GM12872 (cell line): ENCODE measurements at regions not wholly inside any gene's neighbourhood (a gene's known extent, or its start where the extent isn't known, plus 50 kb on each side); places are given as distances from the start of the nearest gene placed in this dataset.

Source experiments
- CTCF ChIP-seq: IDR thresholded peaks from 3 replicates; pipeline ENCODE4 v1.5.1; 2011; ENCODE audit warnings: low read depth, mild to moderate bottlenecking, low read length, moderate library complexity; ENCODE audit not compliant: insufficient read depth

GRCh38 chr14:83583201-83583600, 1946.7 kb upstream of the FLRT2 start:
- no peak for TF ChIP-seq CTCF

DNA sequence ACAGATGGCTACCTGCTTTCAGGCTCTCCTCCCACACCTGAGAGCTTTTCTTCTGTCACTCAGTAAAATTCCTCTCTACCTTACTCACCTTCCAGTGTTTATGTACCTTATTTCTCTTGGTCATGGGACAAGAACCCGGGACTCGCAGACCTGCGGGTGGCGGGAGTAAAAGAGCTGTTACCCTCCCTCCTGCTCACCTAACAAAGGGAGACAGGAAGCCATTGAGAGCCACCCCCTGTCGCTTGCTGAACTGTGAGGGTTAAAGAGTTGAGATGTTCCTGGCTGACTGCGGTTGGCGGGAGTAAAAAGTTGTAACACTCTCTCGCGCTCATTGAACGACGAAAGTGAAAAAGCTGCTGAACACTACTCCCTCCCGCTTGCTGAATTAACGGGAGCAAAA, 1935.1 kb upstream of the FLRT2 start:
- no peak for TF ChIP-seq CTCF

- no peak for TF ChIP-seq CTCF
Measured at GRCh38 chr14:83607682-83608081, 1922.3 kb upstream of the FLRT2 start.

DNA sequence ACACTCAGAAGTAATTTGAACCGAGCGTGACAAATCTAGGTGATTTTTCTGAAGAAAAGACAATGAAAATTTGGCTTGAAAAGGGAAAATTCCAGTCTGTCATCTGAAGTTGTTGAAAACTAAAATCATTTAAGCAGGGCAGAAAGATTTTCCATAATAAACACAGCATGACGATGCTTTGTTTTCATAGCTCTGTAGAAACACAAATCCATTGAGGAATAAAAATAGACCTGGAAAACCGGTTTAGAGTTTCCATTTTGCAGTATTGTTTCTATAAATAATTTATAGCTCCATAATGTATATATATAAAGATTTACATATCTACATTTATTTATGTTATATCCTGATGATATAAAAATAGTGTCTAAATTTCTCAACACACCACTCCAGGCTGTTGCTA, 1918.5 kb upstream of the FLRT2 start:
- no peak for TF ChIP-seq CTCF

DNA sequence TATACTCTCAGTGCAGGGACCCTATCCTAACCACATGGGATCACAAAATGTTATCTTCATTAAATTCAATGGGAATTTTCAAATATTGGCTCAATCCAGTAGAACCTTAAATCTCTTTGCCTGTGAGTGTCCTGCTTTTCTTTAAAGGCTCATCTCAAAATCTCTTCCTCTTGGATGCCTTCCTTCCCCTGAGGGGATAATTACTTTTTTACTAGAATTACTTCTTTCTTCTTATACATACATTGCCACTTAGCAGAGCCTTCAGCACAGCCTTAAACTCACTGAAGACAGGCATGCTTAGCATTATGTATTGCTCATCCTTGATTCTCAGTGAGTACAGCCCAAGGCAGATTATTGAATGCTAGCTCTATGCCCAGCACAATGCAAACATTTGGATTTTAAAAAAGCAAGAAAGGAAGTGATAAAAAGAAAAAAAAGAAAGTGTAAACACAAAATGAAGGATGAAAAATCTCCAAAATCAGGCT, 1918.0 kb upstream of the FLRT2 start:
- no peak for TF ChIP-seq CTCF

- no peak for TF ChIP-seq CTCF
Measured at GRCh38 chr14:83614956-83615355, 1915.0 kb upstream of the FLRT2 start.

- no peak for TF ChIP-seq CTCF
Measured at GRCh38 chr14:83624541-83624940, 1905.4 kb upstream of the FLRT2 start.

DNA sequence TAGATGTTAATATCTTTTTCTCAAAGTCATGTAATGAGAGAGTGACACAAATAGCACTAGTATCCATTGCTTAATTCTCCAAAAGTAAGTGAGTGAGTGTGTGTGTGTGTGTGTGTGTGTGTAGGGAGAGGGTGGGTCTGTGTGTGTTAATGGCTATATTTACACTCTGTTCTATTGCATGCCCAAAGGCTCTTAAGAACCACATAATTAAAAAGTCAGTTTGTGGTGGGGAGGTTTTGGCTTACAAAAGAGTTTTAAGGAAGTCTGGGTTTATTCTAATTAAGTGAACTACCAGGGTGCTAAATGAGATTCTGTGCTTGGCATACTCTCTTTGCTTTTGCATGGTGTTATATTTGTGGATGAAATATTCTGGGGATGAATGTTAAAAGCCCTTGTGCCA, 1897.6 kb upstream of the FLRT2 start:
- no peak for TF ChIP-seq CTCF
